ENCODE measurements at regions not wholly inside any gene's neighbourhood (a gene's known extent, or its start where the extent isn't known, plus 50 kb on each side); places are given as distances from the start of the nearest gene placed in this dataset.

GRCh38 chr3:76199382-76199781, 414.0 kb upstream of the ZNF717 start:
- ChIA-PET POLR2A (no interaction called here), CTCF (no interaction called here)
- no peaks in the 10 kb centered on the region for H3K4me1 ChIP-seq (ENCODE audit: control insufficient read depth, insufficient read depth, low read length)
- H3K9me3 ChIP-seq (ENCODE audit: control insufficient read depth, insufficient read depth, low read depth, low read length): no peaks in the 10 kb centered on the region
- H3K27ac ChIP-seq (ENCODE audit: extremely low read depth, low read depth, low read length): no peak overlapping the region
- H3K4me3 ChIP-seq (ENCODE audit: low read depth, low read length): no peak overlapping the region
- TF ChIP-seq ZNF677 (tag by site-specific recombination; IDR thresholded peaks at IDR 0.05): no peak
- TF ChIP-seq ZNF76 (tag by site-specific recombination; IDR thresholded peaks at IDR 0.05; ENCODE audit: borderline replicate concordance, low read depth): no peak
- no peak for TF ChIP-seq ZNF830 (tag by site-specific recombination; IDR thresholded peaks at IDR 0.05; ENCODE audit: low read depth)
- TF ChIP-seq ZNF776 (tag by site-specific recombination; IDR thresholded peaks at IDR 0.05; ENCODE audit: borderline replicate concordance): no peak
- H3K36me3 ChIP-seq (ENCODE audit: control insufficient read depth in 2 of 2, insufficient read depth in 1 of 2, low read length in 2 of 2): no peaks in the 10 kb centered on the region

GRCh38 chr3:76203578-76203977, 418.2 kb upstream of the ZNF717 start:
- Histone ChIP-seq H3K4me1 (ENCODE audit: control insufficient read depth, insufficient read depth, low read length) (no peaks in the 10 kb centered on the region), H3K36me3 (ENCODE audit: control insufficient read depth in 2 of 2, insufficient read depth in 1 of 2, low read length in 2 of 2) (no peaks in the 10 kb centered on the region), H3K4me3 (ENCODE audit: low read depth, low read length) (no peak overlapping the region), H3K27ac (ENCODE audit: extremely low read depth, low read depth, low read length) (no peak overlapping the region), H3K9me3 (ENCODE audit: control insufficient read depth, insufficient read depth, low read depth, low read length) (no peaks in the 10 kb centered on the region)
- CTCF ChIA-PET: no interaction called here
- POLR2A ChIA-PET: no interaction called here
- TF ChIP-seq ZNF138 (tag by site-specific recombination; IDR thresholded peaks at IDR 0.05; ENCODE audit: borderline replicate concordance) (no peak), ZNF704 (tag by site-specific recombination; IDR thresholded peaks at IDR 0.05) (no peak), TCF7L2 (IDR thresholded peaks at IDR 0.05; ENCODE audit: borderline replicate concordance, low read depth, low read length) (no peak), MEIS1 (CRISPR knock-in tag; IDR thresholded peaks at IDR 0.05; ENCODE audit: borderline replicate concordance) (no peak), ZBTB1 (tag by site-specific recombination; IDR thresholded peaks at IDR 0.05) (no peak), ZNF280C (tag by site-specific recombination; IDR thresholded peaks at IDR 0.05) (no peak), ZNF202 (tag by site-specific recombination; IDR thresholded peaks at IDR 0.05; ENCODE audit: borderline replicate concordance) (no peak), ZFHX2 (tag by site-specific recombination; conservative IDR thresholded peaks at IDR 0.05) (no peak)

- H3K36me3 ChIP-seq (ENCODE audit: control insufficient read depth in 2 of 2, insufficient read depth in 1 of 2, low read length in 2 of 2): no peaks in the 10 kb centered on the region
- ChIA-PET CTCF (no interaction called here), POLR2A (no interaction called here)
- H3K27ac ChIP-seq (ENCODE audit: extremely low read depth, low read depth, low read length): no peak overlapping the region
- H3K4me3 ChIP-seq (ENCODE audit: low read depth, low read length): no peak overlapping the region
- no peaks in the 10 kb centered on the region for H3K4me1 ChIP-seq (ENCODE audit: control insufficient read depth, insufficient read depth, low read length)
- H3K9me3 ChIP-seq (ENCODE audit: control insufficient read depth, insufficient read depth, low read depth, low read length): no peaks in the 10 kb centered on the region
- TF ChIP-seq ZNF398 (tag by site-specific recombination; IDR thresholded peaks at IDR 0.05) (no peak), ZNF26 (tag by site-specific recombination; IDR thresholded peaks at IDR 0.05) (no peak), ZNF777 (tag by site-specific recombination; IDR thresholded peaks at IDR 0.05; ENCODE audit: borderline replicate concordance) (no peak), ZNF561 (tag by site-specific recombination; IDR thresholded peaks at IDR 0.05; ENCODE audit: borderline replicate concordance) (no peak), ZBTB10 (tag by site-specific recombination; IDR thresholded peaks at IDR 0.05) (no peak), ZNF610 (tag by site-specific recombination; IDR thresholded peaks at IDR 0.05; ENCODE audit: borderline replicate concordance) (no peak), SP2 (tag by site-specific recombination; IDR thresholded peaks at IDR 0.05) (no peak), ZNF423 (tag by site-specific recombination; IDR thresholded peaks at IDR 0.05) (no peak)
Observed at GRCh38 chr3:76206346-76206745, 421.0 kb upstream of the ZNF717 start.
